Cardiac septum (tissue), 1 donor: ENCODE measurements at regions not wholly inside any gene's neighbourhood (a gene's known extent, or its start where the extent isn't known, plus 50 kb on each side); places are given as distances from the start of the nearest gene placed in this dataset.

Experiments used
- DNase-seq: peaks from one replicate; pipeline ENCODE4 v3.0.0-alpha.2; 2020; ENCODE audit warnings: low spot score
- intact Hi-C: fragments of 100-400 bp; cut with DNase I; formaldehyde crosslinking; loops from one replicate; pipeline ENCODE4 v1.14.0; 2022
- donor health status: DM: no; HTN: no; CAD: no.

DNA sequence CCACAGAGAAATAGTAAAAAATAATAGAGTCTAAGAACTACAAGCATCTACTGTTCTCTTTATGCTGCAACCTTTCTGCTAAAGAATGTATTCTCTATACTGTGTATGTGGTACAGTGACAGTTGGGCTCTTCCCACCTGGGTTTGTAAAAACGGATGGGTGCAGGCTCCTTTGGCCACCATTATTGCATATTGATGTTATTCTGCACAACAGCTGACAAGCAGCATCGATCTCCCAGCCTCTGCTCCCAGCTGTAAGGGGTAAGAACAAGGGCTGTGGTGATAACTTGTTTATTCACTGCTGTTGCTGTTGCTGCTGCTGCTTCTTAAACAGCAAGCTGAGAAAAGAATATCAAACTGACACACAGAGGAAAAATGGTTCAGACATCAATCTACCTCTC is 56.1 kb downstream of the KCNRG start:
- intact Hi-C loops = no loop called here
- DNase-seq = no peak

DNA sequence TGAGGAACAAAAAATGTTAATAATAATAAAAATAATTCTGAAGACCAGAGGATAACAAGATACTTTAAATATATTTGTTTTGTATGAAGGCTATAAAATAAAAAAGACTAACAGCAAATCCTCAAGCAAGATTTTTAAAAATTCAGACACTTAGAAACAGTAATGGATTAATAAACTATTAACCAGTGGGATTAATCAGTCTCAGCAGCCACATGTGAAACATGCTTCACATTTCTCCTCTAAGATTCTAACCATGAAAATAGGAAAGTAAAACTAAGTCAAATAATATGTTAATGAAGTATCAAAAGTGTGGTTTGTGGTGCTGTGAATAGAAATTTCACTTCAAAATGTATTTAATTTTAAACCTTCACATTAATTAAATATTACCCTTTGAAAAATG is 57.4 kb downstream of the KCNRG start:
- no peak for DNase-seq
- intact Hi-C loops = no loop called here

DNA sequence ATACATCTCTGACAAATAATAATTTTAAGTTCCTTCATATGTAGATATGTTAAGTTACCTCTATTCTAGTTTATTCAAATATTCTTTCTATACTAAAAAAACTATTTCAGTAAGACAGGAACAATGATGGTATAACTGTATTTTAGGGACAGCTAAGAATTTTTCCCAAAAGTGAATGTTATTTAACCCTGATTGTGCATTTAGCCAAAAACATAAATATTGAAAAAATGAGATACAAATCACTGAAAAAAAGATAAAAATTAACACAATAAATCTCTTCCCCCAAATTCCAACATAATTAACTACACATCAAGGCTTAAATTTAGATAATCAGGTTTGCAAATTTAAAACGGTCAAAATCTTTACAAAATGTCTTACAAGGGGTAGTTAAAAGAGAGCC is 58.1 kb downstream of the KCNRG start:
- intact Hi-C loops = no loop called here
- DNase-seq = no peak

DNA sequence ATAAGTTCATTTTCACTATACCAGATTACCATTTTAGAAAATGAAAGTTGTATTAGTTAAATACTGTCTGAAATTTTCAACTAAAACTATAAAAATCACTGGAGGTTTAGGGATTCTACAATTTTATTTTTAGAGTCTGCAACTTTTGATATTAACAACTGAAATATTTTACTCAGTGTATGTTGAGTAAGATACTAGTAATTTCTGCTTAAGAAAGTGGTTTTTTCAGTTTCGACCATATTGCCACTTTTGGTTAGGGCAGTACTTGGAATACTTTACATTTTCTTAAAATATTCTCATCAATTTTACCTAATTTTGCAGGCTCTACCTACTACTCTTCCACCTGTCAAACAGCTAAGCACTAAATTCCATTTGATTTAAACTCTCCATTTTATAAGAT is 59.6 kb downstream of the KCNRG start:
- DNase-seq = no peak
- intact Hi-C loops = no loop called here

DNA sequence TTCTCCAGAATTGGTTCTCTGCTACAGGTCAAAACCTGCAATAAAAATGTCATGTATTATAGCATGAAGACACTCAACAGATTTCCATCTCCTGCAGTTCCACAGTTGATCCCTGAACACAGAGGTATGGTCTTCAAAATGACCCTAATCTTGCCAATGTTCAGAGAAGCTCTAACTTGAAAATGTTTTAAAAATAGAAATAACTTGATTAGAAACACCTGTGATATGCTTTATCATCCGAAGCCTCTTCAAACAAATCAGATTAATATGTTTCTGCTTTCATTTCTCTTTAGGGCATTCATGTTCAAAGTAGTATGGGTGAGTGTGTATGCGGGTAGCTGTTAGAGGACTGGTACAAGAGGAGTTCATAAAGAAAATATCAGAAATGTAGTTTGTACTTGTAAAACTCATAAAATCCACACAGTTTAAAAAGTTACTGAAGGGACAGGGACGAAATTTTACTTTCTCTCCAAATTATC is 60.4 kb downstream of the KCNRG start:
- intact Hi-C loops = no loop called here

DNA sequence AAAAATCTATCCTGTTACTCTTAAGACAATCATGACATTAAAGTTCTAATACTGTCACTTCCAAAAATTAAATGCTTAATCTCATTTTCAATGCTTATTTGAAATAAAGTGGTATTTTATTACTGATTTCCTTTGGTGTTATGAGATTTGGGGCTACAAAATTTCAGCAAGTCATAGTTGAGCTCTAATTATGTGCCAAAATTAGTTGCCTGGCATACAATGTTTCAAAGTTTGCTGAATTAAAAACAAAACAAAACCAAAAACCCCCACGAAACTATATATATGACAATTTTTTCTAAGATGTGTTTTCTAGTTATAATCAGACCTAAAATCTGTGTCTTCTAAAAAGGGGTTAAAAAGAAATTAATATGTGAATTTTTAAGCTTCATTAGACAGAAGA is 62.2 kb downstream of the KCNRG start:
- no peak for DNase-seq
- intact Hi-C loops = no loop called here

More for the DNA sequence above, 60.4 kb downstream of the KCNRG start:
- DNase-seq = no peak

DNA sequence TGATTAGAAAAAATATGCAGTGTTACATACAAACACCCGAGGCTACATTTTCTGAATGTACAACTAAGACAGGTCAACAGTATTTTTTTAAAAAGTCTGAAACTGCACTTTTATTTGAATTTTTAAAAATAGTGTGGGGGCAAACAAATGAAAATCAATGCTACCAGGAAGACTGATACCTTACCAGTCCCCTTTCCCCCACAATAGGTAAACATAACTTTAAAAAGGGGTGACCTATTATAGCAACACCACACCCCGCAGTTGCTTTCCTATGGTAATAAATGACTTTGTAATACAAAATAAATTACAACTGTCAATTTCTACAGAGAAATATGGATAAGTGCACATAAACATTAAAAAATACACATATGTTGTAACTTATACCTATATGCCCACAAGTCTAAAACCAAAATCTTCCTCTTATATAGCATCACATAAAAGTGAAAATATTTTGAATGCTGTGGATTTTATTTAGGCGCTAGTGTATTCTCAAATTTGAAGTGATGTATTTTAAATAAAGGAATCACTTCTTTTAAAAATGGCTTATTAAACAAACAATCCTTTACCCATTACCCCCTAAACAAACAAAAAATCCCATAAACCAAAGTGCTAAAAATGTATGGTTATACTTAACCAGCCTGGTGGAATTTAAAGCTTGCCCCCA is 63.1 kb downstream of the KCNRG start:
- DNase-seq = no peak
- intact Hi-C loops = no loop called here

DNA sequence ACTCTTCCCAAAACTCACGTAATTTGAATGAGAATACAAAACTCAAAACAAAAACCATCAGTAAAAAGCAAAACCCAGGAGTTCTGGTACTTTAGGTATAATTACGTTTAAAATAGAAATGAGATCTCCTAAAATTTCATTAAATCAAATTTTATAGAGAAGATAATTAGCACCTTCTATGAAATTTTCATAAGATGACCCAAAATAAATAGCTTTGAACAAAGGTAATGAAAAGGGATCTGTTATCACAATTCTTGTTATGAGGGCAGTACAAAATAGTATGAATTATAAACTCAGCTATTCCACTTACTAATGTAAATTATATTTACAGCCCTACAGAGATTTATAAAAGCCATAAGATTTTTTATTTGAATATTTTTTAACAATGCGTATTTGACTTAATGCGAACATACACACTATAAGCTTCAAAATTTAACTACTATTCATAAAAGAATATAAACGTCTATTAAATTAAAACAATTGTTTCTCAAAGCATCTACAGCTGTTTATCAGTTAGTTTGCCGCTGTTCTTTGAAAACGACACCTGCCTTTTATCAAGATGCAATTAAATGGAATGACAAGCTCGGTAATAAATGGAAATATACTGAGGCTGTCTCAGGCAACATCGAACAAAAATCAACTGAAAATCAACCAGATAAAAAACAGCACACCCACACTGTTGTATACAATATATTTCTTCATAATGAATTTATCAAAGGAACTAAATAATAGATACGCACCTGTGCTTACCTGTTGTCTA is 63.8 kb downstream of the KCNRG start:
- DNase-seq = no peak
- intact Hi-C loops = no loop called here

DNA sequence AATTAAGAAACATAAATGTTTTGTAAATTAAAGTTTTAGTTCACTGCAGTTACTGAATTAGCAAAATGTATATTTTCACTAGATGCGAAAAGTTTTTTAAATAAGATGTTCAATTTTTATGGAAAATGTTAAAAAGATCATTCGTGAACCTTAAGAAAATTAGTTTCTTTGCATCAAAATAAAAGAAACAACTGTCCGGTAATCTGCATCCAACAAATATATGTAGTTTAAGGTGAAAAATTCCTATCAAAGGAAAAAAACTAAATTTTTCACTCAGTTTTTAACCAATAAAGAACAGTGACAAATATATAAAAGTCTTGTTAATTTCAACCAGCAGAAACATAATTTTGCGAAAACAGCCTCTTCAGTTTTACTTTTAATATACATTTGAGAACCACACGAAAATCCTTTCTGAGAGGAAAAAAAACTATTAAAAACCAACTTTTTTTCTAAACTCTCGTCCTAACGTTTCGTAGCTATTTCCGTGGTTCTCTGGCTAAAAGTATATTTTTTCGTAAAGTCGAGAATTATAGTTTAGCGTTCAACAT is 64.5 kb downstream of the KCNRG start:
- intact Hi-C loops = loop anchor here (5.0 kb wide), 2 partner anchors 723 to 833 kb away; no protein-coding TSS in a partner anchor
- no peak for DNase-seq

DNA sequence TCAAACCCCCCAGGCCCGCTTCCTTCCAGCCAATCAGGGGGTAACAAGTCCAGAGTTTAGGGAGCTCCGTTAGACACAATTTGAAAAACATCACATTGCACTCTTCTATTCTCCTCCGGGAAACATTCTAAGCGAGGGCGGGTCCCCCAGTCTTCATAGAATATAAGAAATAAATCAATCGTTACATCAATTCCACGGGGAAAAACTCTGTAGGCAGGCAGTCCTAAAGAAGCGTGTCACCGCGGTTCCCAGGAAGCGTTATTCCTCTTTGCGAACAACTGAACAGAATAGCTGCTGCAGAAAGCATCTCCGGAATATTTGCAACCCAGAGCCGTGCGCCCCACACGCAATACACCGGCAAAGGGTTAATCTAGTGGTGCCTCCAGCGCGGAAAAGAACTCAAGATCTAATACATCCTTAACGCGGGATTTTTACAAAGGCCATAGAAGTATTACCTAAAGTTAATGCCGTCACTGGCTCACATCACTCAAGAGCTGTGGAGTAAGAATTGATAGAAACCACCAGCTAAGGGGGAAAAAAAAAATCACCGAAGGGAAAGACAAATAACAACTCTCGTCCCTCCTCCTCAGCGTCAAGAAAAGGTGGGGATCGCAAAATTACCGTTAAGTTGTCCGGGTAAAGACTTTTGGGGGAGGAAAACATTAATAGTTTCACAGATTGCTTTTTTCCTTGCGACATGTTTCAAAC is 65.1 kb downstream of the KCNRG start:
- DNase-seq = peak; percentile 77
- intact Hi-C loops = loop anchor here (5.0 kb wide), 2 partner anchors 722 to 832 kb away; no protein-coding TSS in a partner anchor

DNA sequence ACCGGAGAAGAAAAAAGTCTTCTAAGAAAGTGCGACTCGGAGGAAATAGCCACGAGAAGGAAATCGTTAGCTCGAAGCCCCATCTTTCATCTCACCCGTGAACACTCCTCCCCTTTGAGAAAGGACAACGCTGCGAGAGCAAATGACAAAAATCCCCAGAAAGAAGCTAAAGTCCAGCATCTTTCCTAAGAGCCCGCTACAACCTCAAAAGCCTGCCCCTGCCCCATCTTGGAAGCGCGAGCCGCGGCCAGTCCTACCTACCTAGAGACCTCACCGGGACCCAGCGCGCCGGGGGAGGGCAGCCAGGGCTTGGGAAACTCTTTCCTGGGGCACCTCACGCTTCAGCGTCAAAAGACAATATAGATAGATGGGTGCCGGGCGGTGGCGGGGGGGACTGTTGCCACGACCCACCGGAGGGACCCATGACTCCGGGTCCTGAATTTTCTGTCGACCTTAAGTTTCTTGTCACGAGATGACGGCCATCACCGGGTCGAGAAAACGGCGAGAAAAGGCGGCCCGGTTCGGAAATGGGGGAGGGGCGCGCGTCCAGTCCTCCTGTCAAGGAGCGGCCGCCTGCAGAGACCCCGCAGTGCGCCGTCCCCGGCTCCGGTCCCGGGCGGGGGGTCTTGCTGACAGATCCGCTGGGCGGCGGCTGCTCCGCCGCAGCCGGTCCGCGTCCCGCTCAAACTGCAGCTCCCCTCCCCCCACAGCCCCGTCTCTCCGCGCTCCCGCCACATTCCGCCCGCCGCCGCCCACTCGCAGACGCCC is 65.9 kb downstream of the KCNRG start:
- peak; percentile 79 for DNase-seq
- intact Hi-C loops = loop anchor here (1.0 to 5.0 kb wide), 3 partner anchors 84 to 831 kb away; partner anchors contain the start of gene TRIM13

DNA sequence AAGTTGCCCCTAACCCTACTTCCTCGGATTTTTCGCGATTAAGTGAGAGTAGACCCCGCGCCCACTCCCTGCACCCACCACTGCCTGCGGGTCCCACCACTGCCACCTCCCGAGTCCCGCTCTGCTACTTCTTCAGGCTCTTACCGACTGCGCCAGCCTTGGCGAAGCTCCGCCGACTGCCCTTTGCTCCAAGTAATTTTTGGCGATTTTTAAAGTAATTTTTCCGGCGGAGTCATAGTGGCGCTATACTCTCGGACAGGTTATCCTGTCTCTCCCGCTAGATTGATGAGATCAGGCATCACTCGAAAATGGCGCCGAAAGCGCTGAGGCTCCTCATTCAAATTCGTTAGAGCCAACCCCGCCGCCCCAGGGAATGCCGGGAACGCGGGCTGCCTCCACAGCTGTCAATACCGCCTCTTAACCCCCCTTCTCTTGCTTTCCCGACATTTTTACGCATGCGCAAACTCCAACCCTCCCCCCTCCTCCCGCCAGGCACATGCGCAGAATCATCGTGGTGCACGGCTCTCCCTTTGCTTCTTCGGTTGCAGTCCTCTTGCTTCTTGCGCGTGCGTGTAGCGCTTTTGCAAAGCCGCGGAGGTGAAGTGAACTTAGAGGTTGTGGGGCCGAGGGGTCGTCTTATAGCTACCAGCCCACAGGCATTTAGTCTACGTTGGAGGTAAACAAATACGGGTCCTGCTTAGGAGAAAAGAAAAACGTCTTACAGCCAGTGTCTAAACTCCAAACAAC is 66.6 kb downstream of the KCNRG start:
- DNase-seq = peak; percentile 99
- intact Hi-C loops = loop anchor here (1.0 to 5.0 kb wide), 5 partner anchors 43 to 830 kb away; partner anchors contain the start of gene TRIM13

DNA sequence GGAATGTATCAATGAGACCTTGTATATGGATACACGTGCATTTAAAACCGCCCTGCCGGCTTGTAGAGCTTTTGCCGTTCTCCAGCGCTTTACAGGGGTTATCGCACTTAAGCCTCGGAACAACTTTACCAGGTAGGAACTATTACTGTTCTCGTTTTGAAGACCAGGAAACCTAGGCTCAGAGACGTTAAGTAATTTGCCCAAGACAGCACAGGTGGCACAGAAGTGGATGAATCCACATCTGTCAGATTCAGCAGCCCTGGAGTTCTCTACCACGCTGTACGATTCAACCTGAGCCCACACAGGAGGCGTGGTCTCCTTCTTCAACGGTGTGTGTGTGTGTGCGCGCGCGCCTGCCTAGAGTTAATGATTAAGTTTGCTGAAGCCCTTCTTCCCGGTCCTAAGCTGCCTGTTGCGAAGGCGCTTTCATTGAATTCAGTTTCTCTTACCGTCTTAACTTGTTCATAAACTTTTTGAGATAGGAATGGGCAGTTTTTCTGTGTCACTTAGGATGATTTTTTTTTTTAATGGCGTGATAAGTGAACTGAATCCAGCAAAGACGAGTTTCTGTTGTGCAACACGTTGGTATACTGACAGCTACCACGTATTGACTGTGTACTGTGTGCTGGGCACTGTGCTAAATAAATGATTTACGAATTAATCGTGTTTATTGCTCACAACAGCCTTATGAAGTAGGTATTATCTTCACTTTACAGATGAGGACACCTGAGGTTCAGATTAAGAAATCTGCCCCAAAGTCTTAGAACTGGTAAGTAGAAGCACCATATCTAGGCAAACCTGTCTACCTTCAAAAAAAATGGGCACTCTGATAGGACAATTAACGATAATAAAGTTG is 67.4 kb downstream of the KCNRG start:
- intact Hi-C loops = loop anchor here (2.0 to 5.0 kb wide), 4 partner anchors 42 to 830 kb away; no protein-coding TSS in a partner anchor
- peak; percentile 77 for DNase-seq

DNA sequence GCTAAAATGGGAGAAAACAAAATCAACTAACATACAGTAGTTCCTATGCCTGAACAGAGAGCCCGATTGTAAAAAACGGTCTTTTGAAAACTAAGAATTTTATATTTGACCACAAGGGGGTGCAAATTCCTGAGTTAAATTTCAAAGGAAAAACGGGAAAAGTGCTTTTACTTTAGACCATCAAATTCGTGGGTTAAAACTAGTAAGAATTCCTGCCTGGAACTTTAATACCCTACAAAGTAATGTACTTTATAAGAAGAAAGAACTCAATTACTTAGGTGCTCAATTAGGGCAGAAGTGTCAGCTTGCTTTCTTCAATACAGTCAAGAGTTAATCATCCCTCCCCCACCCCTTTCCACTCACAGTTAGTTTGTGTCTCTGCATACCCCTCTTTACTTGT is 69.8 kb downstream of the KCNRG start:
- DNase-seq = no peak
- intact Hi-C loops = no loop called here

DNA sequence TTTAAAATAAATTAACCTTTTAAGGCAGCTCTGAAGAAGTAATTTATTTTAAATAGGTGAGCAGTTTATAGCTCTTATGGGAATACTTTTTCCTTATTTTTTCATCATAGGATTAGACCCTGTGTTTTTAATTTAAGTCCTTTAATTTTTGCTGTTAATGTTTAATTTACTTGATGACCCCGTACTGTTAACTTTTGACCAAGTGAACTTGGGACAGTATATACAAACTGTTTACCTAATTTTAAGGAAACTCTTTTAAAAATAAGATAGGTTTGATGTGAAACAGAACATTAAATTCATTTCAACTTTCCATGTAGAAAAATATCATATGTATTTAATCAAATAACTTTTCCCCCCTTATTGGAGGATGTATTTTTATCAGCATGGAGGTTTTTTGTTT is 74.4 kb downstream of the KCNRG start:
- intact Hi-C loops = no loop called here
- no peak for DNase-seq

DNA sequence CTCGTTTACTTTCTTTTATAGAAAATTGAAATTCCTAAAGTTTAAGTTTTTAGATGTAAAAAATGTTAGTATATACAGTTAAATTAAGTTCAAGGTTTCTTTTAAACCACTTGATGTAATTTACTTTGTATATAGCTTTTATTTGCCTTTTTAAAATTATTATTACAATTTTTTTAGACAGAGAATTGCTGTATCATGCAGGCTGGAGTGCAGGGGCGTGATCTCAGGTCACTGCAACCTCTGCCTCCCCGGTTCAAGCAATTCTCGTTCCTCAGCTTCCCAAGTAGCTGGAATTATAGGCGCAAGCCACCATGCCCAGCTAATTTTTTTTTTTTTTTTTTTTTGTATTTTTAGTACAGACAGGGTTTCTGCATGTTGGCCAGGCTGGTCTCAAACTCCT is 75.0 kb downstream of the KCNRG start:
- intact Hi-C loops = no loop called here
- DNase-seq = no peak

DNA sequence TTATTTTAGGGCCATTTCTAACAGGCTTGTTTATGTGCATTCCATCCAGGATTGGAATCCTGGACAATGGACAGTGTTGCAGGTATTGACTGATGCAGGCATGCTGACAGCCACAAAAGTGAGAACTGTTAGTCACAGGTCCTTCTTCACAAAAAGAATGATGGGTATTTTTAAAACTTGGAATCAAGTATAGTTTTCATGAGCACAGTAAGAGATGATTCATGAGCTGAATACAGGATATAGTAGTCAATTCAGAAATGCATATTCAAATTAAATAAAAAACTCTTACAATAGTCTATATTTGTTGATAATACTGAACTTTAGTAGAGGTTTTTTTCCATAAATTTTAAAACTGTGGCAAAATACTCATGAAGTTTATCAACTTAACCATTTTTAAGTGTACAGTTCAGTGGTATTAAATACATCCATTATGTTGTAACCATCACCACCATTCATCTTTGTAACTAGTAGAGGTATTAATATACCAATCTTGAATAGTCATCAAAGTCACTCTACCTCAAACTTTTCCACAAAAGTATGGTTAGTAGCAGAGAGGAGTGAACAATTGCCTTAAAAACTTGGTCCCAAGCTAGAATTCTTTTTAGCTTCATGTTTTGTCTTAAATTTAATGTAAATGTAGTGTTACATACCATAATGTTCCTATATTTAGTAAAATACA is 79.5 kb downstream of the KCNRG start:
- intact Hi-C loops = no loop called here
- no peak for DNase-seq
